ENCODE measurements at regions not wholly inside any gene's neighbourhood (a gene's known extent, or its start where the extent isn't known, plus 50 kb on each side); places are given as distances from the start of the nearest gene placed in this dataset.

DNA sequence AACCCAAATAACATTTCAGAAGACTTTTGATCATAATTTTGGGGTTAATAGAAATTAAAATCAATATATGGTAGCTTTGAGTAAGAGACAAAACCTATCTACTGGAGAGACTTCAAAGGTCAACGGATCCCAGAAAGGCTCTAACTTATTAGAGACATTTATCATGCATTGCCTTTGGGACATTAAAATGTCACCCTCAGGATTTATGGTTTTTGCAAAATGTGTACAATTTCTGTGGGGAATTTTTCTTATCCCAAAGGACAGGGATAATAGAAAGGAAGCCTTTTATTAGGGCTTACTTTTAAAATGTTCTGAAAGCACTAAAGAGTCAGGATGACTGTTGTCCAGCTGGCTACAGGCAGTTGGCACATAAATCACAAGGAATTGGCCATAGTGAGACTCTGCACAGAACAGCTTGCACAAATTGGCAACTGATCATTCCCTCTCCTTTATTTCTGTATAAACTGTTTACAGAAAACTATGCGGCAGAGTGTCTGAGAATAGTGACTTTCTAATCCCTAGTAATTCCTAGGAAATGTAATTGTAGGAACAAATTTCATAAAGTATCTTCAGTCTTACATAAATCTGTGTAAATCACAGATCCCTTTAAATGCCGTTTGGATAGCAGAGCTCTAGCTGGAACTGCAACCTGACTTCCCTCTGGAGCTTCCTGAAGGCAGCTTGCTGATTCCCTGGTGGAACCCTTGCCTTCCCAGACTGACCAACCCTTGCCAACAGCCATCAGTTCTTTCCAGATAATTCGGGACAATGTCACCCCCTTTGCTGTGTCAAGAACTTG is 201.1 kb upstream of the PREP start (continued):
- no peak for TF ChIP-seq ZBTB33 (IDR thresholded peaks at IDR 0.05)
- TF ChIP-seq EGR1 (IDR thresholded peaks at IDR 0.05; ENCODE audit: low read depth in 2 of 2), result no peak
- no peak for TF ChIP-seq FOXA1 (IDR thresholded peaks at IDR 0.05)
- no peak for TF ChIP-seq HNF4G (IDR thresholded peaks at IDR 0.05)
- TF ChIP-seq HNF4A (conservative IDR thresholded peaks at IDR 0.05), result no peak

DNA sequence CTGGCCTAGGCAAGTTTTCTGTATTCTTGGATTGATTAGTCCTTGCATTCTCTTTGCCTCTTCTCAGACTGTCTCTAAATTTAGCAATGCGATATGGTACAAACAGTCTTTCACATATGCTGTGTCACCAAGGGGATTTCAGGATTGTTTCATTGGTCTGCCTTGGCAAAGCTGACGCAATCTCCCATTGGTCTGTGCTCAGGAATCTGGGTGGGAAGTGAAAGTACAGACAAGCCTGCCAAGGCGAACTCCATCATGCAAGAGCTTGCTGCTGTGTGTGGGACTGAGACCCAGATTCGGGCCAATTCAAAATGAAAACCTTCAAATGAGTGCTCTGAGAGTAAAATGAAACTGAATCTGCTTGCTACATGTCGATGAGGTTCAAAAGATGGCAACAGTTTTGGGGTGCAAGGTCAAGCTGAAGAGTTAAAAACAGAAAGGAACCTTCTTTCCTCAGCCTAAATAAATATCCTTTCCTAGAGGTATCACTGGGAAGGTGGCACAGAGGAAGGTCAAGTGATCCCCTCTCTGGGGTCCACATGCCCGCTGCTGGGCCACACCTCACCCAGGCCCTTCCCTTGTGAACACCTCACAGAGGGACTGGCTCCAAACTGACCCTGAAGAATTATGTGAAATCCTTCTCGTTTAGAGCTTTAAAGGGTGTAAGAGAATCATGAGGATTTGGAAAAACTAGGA is 198.8 kb upstream of the PREP start:
- 73% methylated on average over 7 of the region's 7 CpGs for WGBS
- Histone ChIP-seq H3K9me3 (ENCODE audit: control insufficient read depth in 4 of 4, low read length in 3 of 4) (peaks cover 0 to 3% (median under 1%) of the 10 kb centered on the region in 4 donors), H3K27me3 (ENCODE audit: control insufficient read depth in 4 of 4, insufficient read depth in 4 of 4, low read length in 3 of 4) (no peaks in the 10 kb centered on the region), H3K9ac (ENCODE audit: low read depth in 1 of 2, low read length in 2 of 2) (no peak overlapping the region), H3K36me3 (ENCODE audit: control insufficient read depth in 4 of 4, insufficient read depth in 3 of 4, low read depth in 1 of 4, low read length in 3 of 4) (no peaks in the 10 kb centered on the region), H3K4me3 (ENCODE audit: low read depth in 1 of 3, low read length in 3 of 3) (no peak overlapping the region), H3K27ac (ENCODE audit: low read depth in 1 of 2, low read length in 2 of 2) (no peak overlapping the region), H3K4me1 (ENCODE audit: control insufficient read depth in 4 of 4, insufficient read depth in 4 of 4, low read length in 3 of 4) (no peaks in the 10 kb centered on the region)
- TF ChIP-seq ZBTB33 (IDR thresholded peaks at IDR 0.05) (no peak), HNF4G (IDR thresholded peaks at IDR 0.05) (no peak), YY1 (IDR thresholded peaks at IDR 0.05) (no peak), FOXA2 (IDR thresholded peaks at IDR 0.05) (no peak), JUND (IDR thresholded peaks at IDR 0.05) (no peak), MAX (IDR thresholded peaks at IDR 0.05) (no peak), RXRA (IDR thresholded peaks at IDR 0.05) (no peak), EGR1 (IDR thresholded peaks at IDR 0.05; ENCODE audit: low read depth in 2 of 2) (no peak), RAD21 (IDR thresholded peaks at IDR 0.05) (no peak), ATF3 (IDR thresholded peaks at IDR 0.05) (no peak), SP1 (IDR thresholded peaks at IDR 0.05) (no peak), HNF4A (conservative IDR thresholded peaks at IDR 0.05) (no peak)
- DNase-seq (ENCODE audit: low spot score), result no peak
